ENCODE measurements at regions not wholly inside any gene's neighbourhood (a gene's known extent, or its start where the extent isn't known, plus 50 kb on each side); places are given as distances from the start of the nearest gene placed in this dataset.
A peak's percentile ranks its signal among the peaks of the same experiment; 100 is the strongest.

DNA sequence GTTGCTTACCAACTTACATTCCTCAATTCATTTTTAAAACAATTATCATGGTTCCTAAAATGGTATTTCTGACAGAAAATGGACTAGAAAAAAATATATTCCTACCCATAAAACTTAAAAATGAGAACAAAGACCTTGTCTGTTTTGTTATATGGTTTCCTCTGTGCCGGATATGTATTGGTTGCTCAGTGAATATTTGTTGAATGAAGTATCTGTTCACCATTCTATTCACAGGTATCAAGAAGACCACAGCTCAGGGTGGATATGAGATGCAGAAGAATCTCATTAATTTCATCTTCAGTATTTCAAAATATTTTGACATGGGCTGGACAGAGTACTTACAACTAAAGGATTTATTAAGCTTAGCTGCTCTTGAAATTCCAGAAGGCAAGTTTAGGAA, 58.1 kb downstream of the TUSC7 start:
- Mint-ChIP-seq H3K27ac (no peak overlapping the region), H3K36me3 (no peaks in the 10 kb centered on the region), H3K4me1 (no peaks in the 10 kb centered on the region), H3K27me3 (peaks cover 6% of the 10 kb centered on the region), H3K9me3 (no peaks in the 10 kb centered on the region), H3K4me3 (no peak overlapping the region)
- no peak for ATAC-seq

DNA sequence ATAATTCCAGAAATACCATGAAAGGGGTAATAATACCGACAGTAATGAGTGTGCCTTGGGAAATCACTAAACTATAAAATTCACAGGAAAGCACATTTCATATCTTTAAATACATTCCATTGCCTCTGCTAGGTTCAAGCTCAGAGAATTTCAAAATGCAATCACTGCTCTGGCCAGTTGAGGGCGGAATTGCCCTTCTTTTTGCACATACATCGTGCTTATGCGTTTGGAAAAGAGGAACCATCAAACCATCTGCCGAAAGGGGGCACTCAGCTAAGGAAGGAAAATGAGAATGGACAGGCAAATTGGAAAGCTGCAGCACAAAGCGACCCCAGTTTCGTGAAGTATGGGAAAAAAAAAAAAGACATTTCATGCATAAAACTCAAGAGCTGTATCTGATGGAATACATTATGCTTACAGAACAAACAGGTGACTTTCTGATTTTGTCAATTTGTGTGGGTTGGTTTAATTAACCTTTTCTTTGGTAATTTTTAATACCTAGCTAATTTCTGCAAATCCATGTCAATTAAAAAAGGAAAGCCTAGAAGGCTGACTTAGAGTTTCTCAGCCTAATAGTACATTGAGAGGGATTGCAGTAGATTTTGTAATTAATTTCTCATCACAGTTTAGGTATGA, 61.4 kb downstream of the TUSC7 start:
- ATAC-seq = peak; percentile 77
- H3K4me1 Mint-ChIP-seq = no peaks in the 10 kb centered on the region
- no peaks in the 10 kb centered on the region for H3K9me3 Mint-ChIP-seq
- H3K36me3 Mint-ChIP-seq = no peaks in the 10 kb centered on the region
- H3K4me3 Mint-ChIP-seq = no peak overlapping the region
- no peak overlapping the region for H3K27ac Mint-ChIP-seq
- no peaks in the 10 kb centered on the region for H3K27me3 Mint-ChIP-seq

DNA sequence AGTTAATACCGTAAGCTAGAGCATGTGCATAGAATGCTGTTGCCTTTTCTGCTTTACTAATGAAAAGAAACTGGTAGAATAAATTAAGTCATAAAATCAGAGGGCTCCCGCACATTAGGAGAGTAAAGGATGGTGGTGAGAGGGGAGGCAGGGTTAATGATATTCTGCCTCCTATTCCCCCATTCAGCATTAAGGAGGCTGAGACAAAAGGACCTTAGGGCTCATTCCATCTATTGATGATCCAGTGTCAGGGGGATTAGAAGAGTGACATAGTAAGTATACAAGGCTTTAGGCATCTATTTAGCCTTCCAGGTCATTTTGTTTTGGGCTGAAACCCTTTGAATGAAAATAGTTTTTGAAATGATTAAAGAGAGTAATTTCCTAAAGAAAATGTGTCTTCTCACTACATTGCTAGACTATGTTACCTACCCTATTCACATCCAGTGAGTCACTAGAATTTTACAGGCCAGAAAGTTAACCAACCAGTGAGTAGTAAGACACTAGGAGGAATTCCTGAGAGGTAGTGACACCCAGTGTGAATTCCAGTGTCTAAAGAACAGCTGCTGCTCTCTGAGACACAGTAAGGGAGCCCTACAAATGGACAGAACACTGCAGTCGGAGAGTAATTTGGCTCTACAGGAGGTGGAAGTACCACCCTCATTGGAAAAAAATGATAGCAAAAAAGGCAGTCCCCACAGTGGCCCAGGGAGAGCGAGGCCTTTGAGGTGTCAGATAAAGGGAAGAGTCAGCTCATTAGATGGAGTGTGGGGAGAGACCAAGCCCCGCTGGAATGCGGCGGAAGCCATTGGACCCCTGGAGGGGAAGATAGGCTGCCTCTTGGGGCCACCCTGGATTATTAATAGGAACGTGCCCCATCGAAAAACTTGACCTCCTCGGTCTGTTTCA, 67.6 kb downstream of the TUSC7 start:
- Mint-ChIP-seq H3K27me3 (no peaks in the 10 kb centered on the region), H3K4me1 (no peaks in the 10 kb centered on the region), H3K4me3 (no peak overlapping the region), H3K27ac (no peak overlapping the region), H3K9me3 (no peaks in the 10 kb centered on the region), H3K36me3 (no peaks in the 10 kb centered on the region)
- ATAC-seq = no peak

DNA sequence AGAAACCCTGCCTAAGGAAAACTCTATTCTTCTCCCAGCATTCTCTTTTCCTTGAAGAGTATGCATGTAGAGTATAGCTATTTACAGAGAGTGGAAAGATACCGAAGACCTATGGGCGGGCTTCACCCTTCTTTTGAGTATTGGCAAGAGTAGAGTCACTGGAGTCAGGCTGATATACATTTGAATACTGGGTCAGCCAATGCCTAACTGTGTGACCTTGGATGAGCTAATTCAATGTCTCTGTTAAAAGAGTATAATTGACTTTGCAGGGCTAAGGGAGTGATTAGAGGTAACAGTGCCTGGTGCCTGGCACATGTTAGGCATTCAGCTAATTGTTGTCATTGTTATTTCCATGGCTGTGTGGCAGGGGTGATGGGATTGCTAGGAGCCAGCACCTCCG, 75.6 kb downstream of the TUSC7 start:
- Mint-ChIP-seq H3K27ac (no peak overlapping the region), H3K9me3 (no peaks in the 10 kb centered on the region), H3K4me3 (no peak overlapping the region), H3K27me3 (peaks cover 10% of the 10 kb centered on the region), H3K4me1 (no peaks in the 10 kb centered on the region), H3K36me3 (no peaks in the 10 kb centered on the region)
- ATAC-seq = no peak

DNA sequence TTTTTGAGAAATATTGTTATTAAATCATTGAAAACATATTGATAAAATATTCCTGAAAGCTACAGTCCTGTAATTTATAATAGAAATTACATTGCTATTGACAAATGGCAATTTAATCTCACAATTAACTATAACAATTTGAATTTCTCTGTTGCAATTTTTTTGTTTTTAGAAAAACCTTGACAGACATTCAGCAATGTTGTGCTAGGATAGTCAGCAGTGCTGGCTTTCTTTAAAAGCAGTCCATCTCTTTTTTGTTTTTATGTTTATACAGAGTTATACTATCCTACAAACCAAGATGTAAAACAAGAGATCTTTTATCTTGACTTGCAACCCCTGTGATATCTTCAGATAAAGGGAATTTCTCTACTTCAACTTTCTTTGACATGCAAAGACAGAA, 93.1 kb downstream of the TUSC7 start:
- H3K27me3 Mint-ChIP-seq = no peaks in the 10 kb centered on the region
- no peak overlapping the region for H3K27ac Mint-ChIP-seq
- H3K9me3 Mint-ChIP-seq = peaks cover 7% of the 10 kb centered on the region
- peaks cover 7% of the 10 kb centered on the region for H3K4me1 Mint-ChIP-seq
- no peak overlapping the region for H3K4me3 Mint-ChIP-seq
- no peaks in the 10 kb centered on the region for H3K36me3 Mint-ChIP-seq
- ATAC-seq = no peak

DNA sequence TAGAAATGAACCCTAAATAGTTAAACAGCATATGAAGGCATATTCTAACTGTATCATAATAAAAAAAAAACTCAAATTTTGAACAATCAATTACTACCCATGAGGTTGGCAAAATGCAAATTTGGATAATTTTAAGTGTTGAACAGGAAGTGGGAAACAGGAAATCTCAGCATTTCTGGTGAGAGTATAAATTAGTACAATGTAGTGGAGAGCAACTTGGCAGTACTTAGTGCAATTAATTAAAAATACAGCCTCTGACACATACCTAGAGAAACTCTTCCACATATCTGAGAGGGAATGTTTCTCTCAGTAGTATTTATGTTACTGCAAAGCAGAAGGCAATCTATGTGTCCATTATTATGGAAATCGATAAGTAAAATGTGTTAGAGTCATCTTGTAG, 96.8 kb downstream of the TUSC7 start:
- Mint-ChIP-seq H3K9me3 (peaks cover 7% of the 10 kb centered on the region), H3K27ac (no peak overlapping the region), H3K36me3 (no peaks in the 10 kb centered on the region), H3K4me3 (no peak overlapping the region), H3K4me1 (peaks cover 7% of the 10 kb centered on the region), H3K27me3 (no peaks in the 10 kb centered on the region)
- ATAC-seq = no peak

DNA sequence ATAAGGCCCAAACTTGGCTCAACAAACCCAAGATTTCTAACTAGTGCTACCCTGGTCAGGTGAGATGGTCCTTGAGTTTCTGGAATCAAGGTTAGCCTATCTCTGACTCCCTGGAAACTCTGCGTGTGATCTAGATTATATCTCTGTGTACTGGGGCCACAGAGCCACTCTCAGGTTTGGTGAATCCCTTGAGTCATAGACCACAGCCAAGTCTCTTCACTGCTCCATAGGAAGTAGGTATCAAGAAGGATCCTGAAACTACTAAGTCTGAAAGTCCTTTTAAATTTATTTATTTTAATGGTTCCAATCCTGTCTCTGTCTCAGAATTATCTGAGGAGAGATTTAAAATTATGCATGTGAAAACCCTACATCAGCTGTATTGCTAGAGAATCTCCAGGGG, 99.1 kb downstream of the TUSC7 start:
- ATAC-seq = no peak
- Mint-ChIP-seq H3K9me3 (peaks cover 5% of the 10 kb centered on the region), H3K4me1 (peaks cover 7% of the 10 kb centered on the region), H3K27me3 (no peaks in the 10 kb centered on the region), H3K4me3 (no peak overlapping the region), H3K36me3 (no peaks in the 10 kb centered on the region), H3K27ac (no peak overlapping the region)

DNA sequence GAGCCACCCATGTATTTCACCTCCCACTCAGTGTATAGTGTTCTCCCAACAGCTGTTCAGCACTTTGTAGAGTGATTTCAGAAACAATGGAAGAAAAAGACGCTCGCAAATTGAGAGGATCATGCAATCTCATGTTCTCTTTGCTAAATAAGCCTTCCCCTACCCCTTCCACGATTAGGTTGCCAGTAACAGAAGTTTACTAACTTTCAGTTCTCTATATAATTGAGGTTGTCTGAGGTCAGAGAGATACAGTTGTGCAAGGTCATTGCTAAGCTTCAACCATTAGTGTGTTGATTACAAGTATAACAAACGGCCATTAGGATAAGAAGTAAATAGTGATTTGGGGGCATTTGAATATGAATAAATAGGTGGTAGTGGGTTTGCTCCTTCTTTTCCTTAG, 99.6 kb downstream of the TUSC7 start:
- no peaks in the 10 kb centered on the region for H3K27me3 Mint-ChIP-seq
- no peak for ATAC-seq
- no peaks in the 10 kb centered on the region for H3K36me3 Mint-ChIP-seq
- H3K4me3 Mint-ChIP-seq = no peak overlapping the region
- peaks cover 7% of the 10 kb centered on the region for H3K4me1 Mint-ChIP-seq
- no peak overlapping the region for H3K27ac Mint-ChIP-seq
- peaks cover 5% of the 10 kb centered on the region for H3K9me3 Mint-ChIP-seq

DNA sequence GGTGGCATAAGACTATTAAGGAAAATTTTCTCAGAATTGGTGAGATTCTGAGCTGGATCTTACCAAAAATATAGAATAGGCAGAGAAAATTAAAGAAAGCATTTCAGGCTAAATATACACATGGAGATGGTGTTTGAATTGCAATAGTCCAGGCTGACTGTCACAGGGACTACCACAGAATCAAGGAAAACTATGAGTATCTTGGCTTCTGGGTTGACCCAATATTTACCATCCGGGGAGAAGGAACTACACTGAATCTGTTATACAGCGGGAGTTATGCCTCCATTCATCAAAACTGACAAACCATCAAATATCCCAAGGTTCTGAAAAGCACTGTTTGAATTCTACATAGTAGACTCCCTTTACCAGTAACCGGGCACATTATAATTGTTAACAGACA, 102.2 kb downstream of the TUSC7 start:
- Mint-ChIP-seq H3K4me1 (no peaks in the 10 kb centered on the region), H3K27me3 (no peaks in the 10 kb centered on the region), H3K36me3 (no peaks in the 10 kb centered on the region), H3K9me3 (peaks cover 3% of the 10 kb centered on the region), H3K4me3 (no peak overlapping the region), H3K27ac (no peak overlapping the region)
- ATAC-seq = no peak

DNA sequence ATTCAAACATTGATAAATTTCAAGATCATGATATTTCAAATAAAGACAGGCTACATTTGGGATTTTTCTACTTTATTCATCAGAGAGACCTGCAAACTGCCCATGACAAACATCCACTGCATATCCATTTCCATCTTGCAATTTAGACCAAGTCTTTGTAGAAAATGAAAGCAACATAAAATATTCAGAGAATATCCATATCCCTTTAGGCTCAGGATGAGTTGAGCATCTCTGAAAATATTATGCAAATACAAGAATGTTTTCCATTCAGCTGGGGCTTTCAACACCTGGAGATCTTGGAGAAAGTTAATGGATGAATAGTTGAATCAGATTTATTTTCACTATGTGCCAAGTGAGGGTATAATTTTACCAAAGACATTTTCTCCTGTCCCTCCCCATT, 103.4 kb downstream of the TUSC7 start:
- Mint-ChIP-seq H3K4me3 (no peak overlapping the region), H3K4me1 (no peaks in the 10 kb centered on the region), H3K27me3 (no peaks in the 10 kb centered on the region), H3K9me3 (no peaks in the 10 kb centered on the region), H3K36me3 (no peaks in the 10 kb centered on the region), H3K27ac (no peak overlapping the region)
- ATAC-seq = no peak

DNA sequence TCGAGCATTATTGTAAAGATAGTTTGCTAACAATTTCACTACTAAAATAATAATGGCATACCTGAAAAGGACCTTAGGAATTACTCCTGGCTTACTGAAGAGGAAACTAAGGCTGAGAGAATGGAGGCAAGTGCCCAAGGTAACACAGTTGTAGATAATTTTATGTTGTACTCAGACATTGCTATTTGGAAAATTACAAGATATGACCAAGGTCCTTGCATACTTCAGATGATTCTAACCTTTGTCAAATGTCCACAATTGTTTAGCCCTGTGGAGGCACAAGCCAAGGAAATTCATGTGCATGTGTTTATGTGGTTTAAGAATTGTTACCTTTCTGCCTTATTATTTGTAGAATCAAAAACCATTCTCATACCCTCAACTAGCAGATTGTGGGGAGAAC, 105.7 kb downstream of the TUSC7 start:
- H3K27ac Mint-ChIP-seq = no peak overlapping the region
- H3K4me1 Mint-ChIP-seq = no peaks in the 10 kb centered on the region
- no peaks in the 10 kb centered on the region for H3K27me3 Mint-ChIP-seq
- H3K9me3 Mint-ChIP-seq = no peaks in the 10 kb centered on the region
- no peak for ATAC-seq
- no peaks in the 10 kb centered on the region for H3K36me3 Mint-ChIP-seq
- H3K4me3 Mint-ChIP-seq = no peak overlapping the region

DNA sequence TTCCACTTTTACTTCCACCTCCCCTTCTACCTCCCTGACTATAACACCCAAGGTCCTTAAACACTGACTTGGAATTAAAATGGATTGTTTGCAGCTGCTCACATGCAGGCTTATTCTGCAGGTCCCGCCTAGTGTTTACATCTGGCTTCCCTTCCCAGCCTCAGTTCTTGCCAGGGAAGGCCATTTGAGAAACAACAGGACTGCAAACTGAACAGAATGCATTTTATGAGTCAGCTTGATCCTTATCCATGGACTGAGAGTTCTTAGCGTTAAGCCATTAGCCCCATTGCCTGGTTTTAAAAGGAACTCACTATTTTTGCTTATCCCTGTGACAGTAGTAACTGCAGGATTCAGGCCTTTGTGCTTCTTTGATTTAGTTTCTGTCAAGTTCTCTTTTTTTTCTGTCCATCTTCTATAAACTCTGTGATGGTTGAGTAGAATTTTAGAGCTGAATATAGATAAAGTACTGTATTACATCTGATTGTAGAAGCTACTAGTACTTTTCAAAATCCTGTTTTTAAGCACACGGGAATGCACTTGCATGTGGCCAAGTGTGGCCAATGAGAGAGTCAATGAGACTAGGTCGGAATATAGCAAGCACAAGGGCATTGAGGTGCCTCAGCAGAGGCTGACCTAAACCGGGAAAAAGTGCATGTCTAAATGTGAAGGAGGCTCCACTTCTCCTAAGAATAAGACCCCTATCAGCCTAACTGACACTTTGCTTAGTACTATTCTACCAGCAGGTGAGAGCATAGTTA, 106.4 kb downstream of the TUSC7 start:
- H3K27ac Mint-ChIP-seq = no peak overlapping the region
- no peak for ATAC-seq
- no peaks in the 10 kb centered on the region for H3K36me3 Mint-ChIP-seq
- no peaks in the 10 kb centered on the region for H3K4me1 Mint-ChIP-seq
- no peak overlapping the region for H3K4me3 Mint-ChIP-seq
- H3K27me3 Mint-ChIP-seq = no peaks in the 10 kb centered on the region
- no peaks in the 10 kb centered on the region for H3K9me3 Mint-ChIP-seq

DNA sequence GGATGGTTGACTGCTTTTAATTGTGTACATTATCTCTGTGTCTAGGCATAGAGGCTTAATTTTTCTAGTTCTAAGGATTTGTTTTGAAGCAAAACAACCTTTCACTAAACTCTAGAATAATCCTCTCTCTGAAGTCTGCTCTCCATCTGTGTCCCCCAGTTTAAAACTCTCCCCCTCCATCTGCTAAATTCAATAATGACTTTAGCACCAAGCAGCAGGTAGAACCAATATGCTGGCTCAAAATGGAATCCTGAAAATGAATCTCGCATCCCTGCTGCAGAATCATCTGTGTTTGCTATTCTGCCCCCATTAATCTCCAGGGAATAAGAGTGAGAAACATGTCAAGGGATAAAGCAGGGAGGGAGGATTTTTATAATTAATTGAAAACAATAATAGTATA, 111.8 kb downstream of the TUSC7 start:
- no peaks in the 10 kb centered on the region for H3K36me3 Mint-ChIP-seq
- ATAC-seq = no peak
- H3K4me1 Mint-ChIP-seq = no peaks in the 10 kb centered on the region
- no peak overlapping the region for H3K4me3 Mint-ChIP-seq
- H3K27me3 Mint-ChIP-seq = peaks cover 12% of the 10 kb centered on the region
- no peaks in the 10 kb centered on the region for H3K9me3 Mint-ChIP-seq
- H3K27ac Mint-ChIP-seq = no peak overlapping the region

DNA sequence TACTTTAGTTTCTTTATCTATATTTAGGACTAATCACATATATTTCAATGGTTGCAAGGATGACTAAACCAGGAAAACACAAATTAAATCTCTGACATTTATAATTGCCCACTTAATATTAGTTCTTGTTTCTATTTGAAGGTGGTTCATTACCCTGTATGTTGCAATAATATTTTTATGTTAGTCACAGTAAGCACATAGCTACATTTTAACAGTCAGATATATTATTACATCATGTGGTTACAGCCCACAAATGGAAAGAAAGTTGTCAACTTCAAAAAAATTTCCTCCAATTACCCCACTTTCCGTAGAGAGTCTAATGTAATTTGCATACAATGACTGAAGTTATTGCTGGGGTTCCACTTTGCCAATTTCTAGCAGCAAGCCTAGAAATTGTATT, 114.6 kb downstream of the TUSC7 start:
- H3K27me3 Mint-ChIP-seq = peaks cover 12% of the 10 kb centered on the region
- H3K36me3 Mint-ChIP-seq = no peaks in the 10 kb centered on the region
- H3K4me1 Mint-ChIP-seq = no peaks in the 10 kb centered on the region
- H3K9me3 Mint-ChIP-seq = no peaks in the 10 kb centered on the region
- H3K27ac Mint-ChIP-seq = no peak overlapping the region
- no peak overlapping the region for H3K4me3 Mint-ChIP-seq
- ATAC-seq = no peak

DNA sequence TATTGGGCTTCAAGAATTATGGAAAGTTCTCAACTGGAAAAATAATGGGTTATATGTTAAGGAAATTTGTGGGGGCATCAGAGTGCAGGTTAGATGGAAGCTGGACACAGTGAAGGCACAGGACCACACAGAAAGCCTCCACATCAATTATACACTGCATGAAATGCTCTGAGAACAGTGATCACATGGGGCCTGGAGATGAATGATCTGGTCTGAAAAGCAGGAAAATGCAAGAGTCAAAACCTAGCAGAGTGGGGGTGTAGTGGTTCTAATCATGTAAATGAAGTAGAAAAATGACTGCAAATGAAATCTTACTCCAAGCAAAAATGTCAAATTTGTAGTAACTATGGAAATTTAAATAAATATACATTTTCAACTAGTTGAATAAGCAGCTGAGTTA, 123.6 kb downstream of the TUSC7 start:
- Mint-ChIP-seq H3K4me1 (no peaks in the 10 kb centered on the region), H3K9me3 (no peaks in the 10 kb centered on the region), H3K36me3 (no peaks in the 10 kb centered on the region), H3K27me3 (no peaks in the 10 kb centered on the region), H3K4me3 (no peak overlapping the region), H3K27ac (no peak overlapping the region)
- no peak for ATAC-seq

DNA sequence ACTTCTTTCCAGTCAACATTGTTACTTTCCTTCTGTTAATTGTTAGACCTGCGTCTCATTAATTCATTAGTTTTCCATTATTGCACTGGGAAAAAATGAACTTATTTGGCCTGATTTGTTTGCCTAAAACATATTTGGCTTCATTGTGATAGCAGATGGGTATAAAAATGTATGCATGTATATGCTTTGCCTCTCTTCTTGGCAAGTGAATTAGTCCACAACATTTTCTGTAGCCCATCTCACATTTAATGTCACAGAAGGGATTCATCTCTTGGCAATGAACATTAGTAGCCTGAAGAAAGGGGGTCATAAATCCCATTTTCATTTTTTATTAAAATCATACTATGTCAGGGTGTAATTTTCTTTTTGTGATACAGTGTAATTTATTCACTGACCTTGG, 125.2 kb downstream of the TUSC7 start:
- no peak overlapping the region for H3K4me3 Mint-ChIP-seq
- H3K27me3 Mint-ChIP-seq = no peaks in the 10 kb centered on the region
- H3K27ac Mint-ChIP-seq = no peak overlapping the region
- ATAC-seq = no peak
- no peaks in the 10 kb centered on the region for H3K36me3 Mint-ChIP-seq
- no peaks in the 10 kb centered on the region for H3K9me3 Mint-ChIP-seq
- H3K4me1 Mint-ChIP-seq = no peaks in the 10 kb centered on the region
